Astrocyte of the spinal cord (primary cell): ENCODE measurements at regions not wholly inside any gene's neighbourhood (a gene's known extent, or its start where the extent isn't known, plus 50 kb on each side); places are given as distances from the start of the nearest gene placed in this dataset.

Experiments
- DNase-seq: peaks from one replicate; pipeline ENCODE4 v3.0.0; 2011; ENCODE audit warnings: low read depth, low spot score
- H3K4me3 ChIP-seq: 2 replicates; pipeline ENCODE4 v1.5.1; 2011; ENCODE audit warnings: low read depth, mild to moderate bottlenecking, low read length, moderate library complexity
- CTCF ChIP-seq: IDR thresholded peaks from 2 replicates; pipeline ENCODE4 v1.5.1; 2012; ENCODE audit warnings: low read depth, mild to moderate bottlenecking, low read length, inconsistent platforms
- in situ Hi-C: cut with HindIII; loops from 2 replicates; pipeline ENCODE4 v1.10.0; 2017; ENCODE audit warnings: low sequenced_read_pairs

GRCh38 chr11:126127898-126128297 is 65.2 kb upstream of the CDON start:
- DNase-seq: no peak
- in situ Hi-C loops: no loop called here
- no peak overlapping the region for H3K4me3 ChIP-seq
- no peak for TF ChIP-seq CTCF

GRCh38 chr11:126127284-126127845 is 64.7 kb upstream of the CDON start:
- in situ Hi-C loops: no loop called here
- H3K4me3 ChIP-seq: no peak overlapping the region
- DNase-seq: no peak
- TF ChIP-seq CTCF: no peak

GRCh38 chr11:126124231-126124661 is 61.6 kb upstream of the CDON start:
- no peak overlapping the region for H3K4me3 ChIP-seq
- no peak for TF ChIP-seq CTCF
- no peak for DNase-seq
- in situ Hi-C loops: no loop called here

GRCh38 chr11:126123686-126124085 is 61.0 kb upstream of the CDON start:
- no peak for TF ChIP-seq CTCF
- DNase-seq: no peak
- in situ Hi-C loops: no loop called here
- H3K4me3 ChIP-seq: no peak overlapping the region

GRCh38 chr11:126122863-126123262 is 60.2 kb upstream of the CDON start:
- DNase-seq: no peak
- no peak for TF ChIP-seq CTCF
- in situ Hi-C loops: no loop called here
- H3K4me3 ChIP-seq: no peak overlapping the region

- in situ Hi-C loops: no loop called here
- DNase-seq: no peak
- TF ChIP-seq CTCF: no peak
- H3K4me3 ChIP-seq: no peak overlapping the region
Observed at GRCh38 chr11:126121296-126121695, 58.6 kb upstream of the CDON start.

GRCh38 chr11:126118806-126119205 is 56.1 kb upstream of the CDON start:
- no peak for TF ChIP-seq CTCF
- in situ Hi-C loops: no loop called here
- H3K4me3 ChIP-seq: no peak overlapping the region
- no peak for DNase-seq
